H9 (cell line): ENCODE measurements at regions not wholly inside any gene's neighbourhood (a gene's known extent, or its start where the extent isn't known, plus 50 kb on each side); places are given as distances from the start of the nearest gene placed in this dataset.

Experiments used
- DNase-seq: peaks from one replicate; pipeline ENCODE4 v3.0.0-alpha.2; 2017
- H2AFZ ChIP-seq: one replicate; pipeline ENCODE4 v1.6.1; 2013; ENCODE audit warnings: mild to moderate bottlenecking, low read length, control low read depth, moderate library complexity
- H2AK5ac ChIP-seq: 2 replicates; pipeline ENCODE4 v1.6.1; 2013; ENCODE audit warnings: low read length, control low read depth, mixed read lengths; ENCODE audit not compliant: insufficient read length
- H2BK120ac ChIP-seq: one replicate; pipeline ENCODE4 v1.6.1; 2013; ENCODE audit warnings: low read depth, mild to moderate bottlenecking, low read length, control low read depth, inconsistent platforms; ENCODE audit not compliant: poor library complexity, severe bottlenecking
- H2BK12ac ChIP-seq: 2 replicates; pipeline ENCODE4 v1.6.1; 2013; ENCODE audit warnings: low read length, control low read depth, mixed read lengths, low read depth; ENCODE audit not compliant: insufficient read length
- H2BK15ac ChIP-seq: 2 replicates; pipeline ENCODE4 v1.6.1; 2013; ENCODE audit warnings: low read depth, low read length, control low read depth
- H2BK20ac ChIP-seq: one replicate; pipeline ENCODE4 v1.6.1; 2013; ENCODE audit warnings: low read depth, mild to moderate bottlenecking, low read length, control low read depth, inconsistent platforms; ENCODE audit not compliant: poor library complexity, severe bottlenecking
- H2BK5ac ChIP-seq: 2 replicates; pipeline ENCODE4 v1.6.1; 2013; ENCODE audit warnings: low read length, control low read depth, mixed read lengths; ENCODE audit not compliant: insufficient read length
- H3K14ac ChIP-seq: 2 replicates; pipeline ENCODE4 v1.6.1; 2013; ENCODE audit warnings: low read length, control low read depth; ENCODE audit not compliant: insufficient read depth
- H3K18ac ChIP-seq: 2 replicates; pipeline ENCODE4 v1.6.1; 2013; ENCODE audit warnings: low read depth, mild to moderate bottlenecking, mixed read lengths, low read length, control low read depth; ENCODE audit not compliant: insufficient read length
- H3K23ac ChIP-seq: 2 replicates; pipeline ENCODE4 v1.6.1; 2013; ENCODE audit warnings: low read length, control low read depth, mixed read lengths, low read depth; ENCODE audit not compliant: insufficient read length
- H3K23me2 ChIP-seq: 2 replicates; pipeline ENCODE4 v1.6.1; 2013; ENCODE audit warnings: low read depth, mild to moderate bottlenecking, mixed read lengths, low read length, control low read depth; ENCODE audit not compliant: insufficient read length, poor library complexity, severe bottlenecking
- H3K27ac ChIP-seq: 2 replicates; pipeline ENCODE4 v1.5.1; 2013; ENCODE audit warnings: low read length, control low read depth, mixed read lengths, low read depth; ENCODE audit not compliant: insufficient read length
- H3K27me3 ChIP-seq: 2 replicates; pipeline ENCODE4 v1.6.1; 2013; ENCODE audit warnings: low read length, control low read depth, inconsistent platforms; ENCODE audit not compliant: insufficient read depth
- H3K4ac ChIP-seq: 2 replicates; pipeline ENCODE4 v1.6.1; 2013; ENCODE audit warnings: low read depth, mild to moderate bottlenecking, control low read depth, inconsistent platforms, low read length, moderate library complexity
- H3K4me1 ChIP-seq: 2 replicates; pipeline ENCODE4 v1.6.1; 2013; ENCODE audit warnings: low read length, control low read depth, inconsistent platforms; ENCODE audit not compliant: insufficient read depth
- H3K4me2 ChIP-seq: 2 replicates; pipeline ENCODE4 v1.6.1; 2013; ENCODE audit warnings: low read length, control low read depth, mixed read lengths; ENCODE audit not compliant: insufficient read length, insufficient read depth
- H3K56ac ChIP-seq: 2 replicates; pipeline ENCODE4 v1.6.1; 2013; ENCODE audit warnings: low read depth, mild to moderate bottlenecking, mixed read lengths, low read length, control low read depth; ENCODE audit not compliant: insufficient read length
- H3K79me1 ChIP-seq: 2 replicates; pipeline ENCODE4 v1.6.1; 2013; ENCODE audit warnings: low read depth, mild to moderate bottlenecking, moderate library complexity, low read length, control low read depth, inconsistent platforms; ENCODE audit not compliant: insufficient read depth, poor library complexity, severe bottlenecking
- H3K79me2 ChIP-seq: 2 replicates; pipeline ENCODE4 v1.6.1; 2013; ENCODE audit warnings: low read length, control low read depth, inconsistent platforms; ENCODE audit not compliant: insufficient read depth
- H3K9ac ChIP-seq: 2 replicates; pipeline ENCODE4 v1.6.1; 2013; ENCODE audit warnings: low read length, control low read depth, mixed read lengths; ENCODE audit not compliant: insufficient read length; ENCODE audit errors: extremely low read depth
- H3K9me3 ChIP-seq: one replicate; pipeline ENCODE4 v1.6.1; 2013; ENCODE audit warnings: low read depth, low read length, inconsistent platforms; ENCODE audit not compliant: control insufficient read depth
- H3T11ph ChIP-seq: one replicate; pipeline ENCODE4 v1.6.1; 2013; ENCODE audit warnings: mild to moderate bottlenecking, low read length, control low read depth, inconsistent platforms
- H4K20me1 ChIP-seq: one replicate; pipeline ENCODE4 v1.6.1; 2013; ENCODE audit not compliant: control insufficient read depth, insufficient read length, insufficient read depth
- H4K5ac ChIP-seq: 2 replicates; pipeline ENCODE4 v1.6.1; 2013; ENCODE audit warnings: low read depth, mild to moderate bottlenecking, mixed read lengths, low read length, control low read depth; ENCODE audit not compliant: insufficient read length
- H4K8ac ChIP-seq: replicated peaks from 2 replicates; pipeline ENCODE4 v1.6.1; 2013; ENCODE audit warnings: low read length, control low read depth, mixed read lengths, low read depth; ENCODE audit not compliant: insufficient read length
- H4K91ac ChIP-seq: 2 replicates; pipeline ENCODE4 v1.6.1; 2013; ENCODE audit warnings: low read depth, mild to moderate bottlenecking, moderate library complexity, mixed read lengths, low read length, control low read depth; ENCODE audit not compliant: insufficient read length
- H3K27ac Mint-ChIP-seq, 3 experiments: 2 replicates in 2 of 3; 3 replicates in 1 of 3; pipeline ENCODE4 v1.8.0; 2020 to 2021; ENCODE audit warnings: mixed read lengths in 3 of 3, mild to moderate bottlenecking in 1 of 3, moderate library complexity in 1 of 3
- H3K27me3 Mint-ChIP-seq: 2 replicates; pipeline ENCODE4 v1.8.0; 2021; ENCODE audit warnings: low read depth, mild to moderate bottlenecking, moderate library complexity, mixed read lengths
- H3K36me3 Mint-ChIP-seq, 3 experiments: 2 replicates in 2 of 3; 3 replicates in 1 of 3; pipeline ENCODE4 v1.8.0; 2020 to 2021; ENCODE audit warnings: low read depth in 3 of 3, mixed read lengths in 3 of 3; ENCODE audit not compliant: insufficient read depth in 1 of 3
- H3K4me1 Mint-ChIP-seq, 2 experiments: 2 replicates each; pipeline ENCODE4 v1.8.0; 2020; ENCODE audit warnings: mixed read lengths in 2 of 2
- H3K4me3 Mint-ChIP-seq, 2 experiments: 2 replicates in 1 of 2; 3 replicates in 1 of 2; pipeline ENCODE4 v1.8.0; 2020 to 2021; ENCODE audit warnings: mild to moderate bottlenecking in 2 of 2, mixed read lengths in 2 of 2, moderate library complexity in 1 of 2
- H3K9me3 Mint-ChIP-seq, 2 experiments: 2 replicates in 1 of 2; 3 replicates in 1 of 2; pipeline ENCODE4 v1.8.0; 2020; ENCODE audit warnings: mild to moderate bottlenecking in 2 of 2, mixed read lengths in 2 of 2, moderate library complexity in 1 of 2
- TF ChIP-seq, protein P1 (sequence below): fragments of 200-600 bp; sonication (generic); conservative IDR thresholded peaks from 3 replicates; pipeline ENCODE4 v1.8.0; 2021; ENCODE audit warnings: antibody characterized with exemption, mild to moderate bottlenecking

DNA sequence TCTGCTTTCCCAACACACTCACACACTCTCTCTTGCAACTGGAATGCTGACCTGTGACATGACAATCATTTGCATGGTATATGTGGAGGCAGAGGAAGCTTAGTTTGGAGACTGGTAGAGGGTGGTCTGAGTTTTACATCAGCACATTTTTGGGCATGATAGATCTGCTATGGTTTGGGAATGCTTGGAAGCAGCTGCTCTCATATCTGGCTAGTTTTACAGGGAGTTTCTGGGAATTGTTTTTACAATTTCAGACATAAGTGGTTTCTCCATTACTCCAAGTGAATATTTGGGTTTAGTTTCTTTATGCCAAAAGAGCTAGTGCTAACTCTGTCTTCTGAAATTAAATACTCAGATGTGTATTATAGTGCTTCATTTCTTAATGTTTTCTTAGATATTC is 977.6 kb downstream of the SUCLG1 start:
- Mint-ChIP-seq H3K27me3 (no peaks in the 10 kb centered on the region), H3K4me3 (no peak overlapping the region), H3K4me1 (peaks cover 0 to 2% of the 10 kb centered on the region in 2 experiments; a peak in 1 of 4 replicates), H3K9me3 (no peaks in the 10 kb centered on the region), H3K27ac (no peak overlapping the region), H3K36me3 (no peaks in the 10 kb centered on the region)
- no peak overlapping the region for H3K4ac ChIP-seq
- H4K91ac ChIP-seq, result no peak overlapping the region
- no peak overlapping the region for H3K9ac ChIP-seq
- H2AK5ac ChIP-seq, result no peak overlapping the region
- no peak overlapping the region for H3T11ph ChIP-seq
- TF ChIP-seq, protein P1, sequence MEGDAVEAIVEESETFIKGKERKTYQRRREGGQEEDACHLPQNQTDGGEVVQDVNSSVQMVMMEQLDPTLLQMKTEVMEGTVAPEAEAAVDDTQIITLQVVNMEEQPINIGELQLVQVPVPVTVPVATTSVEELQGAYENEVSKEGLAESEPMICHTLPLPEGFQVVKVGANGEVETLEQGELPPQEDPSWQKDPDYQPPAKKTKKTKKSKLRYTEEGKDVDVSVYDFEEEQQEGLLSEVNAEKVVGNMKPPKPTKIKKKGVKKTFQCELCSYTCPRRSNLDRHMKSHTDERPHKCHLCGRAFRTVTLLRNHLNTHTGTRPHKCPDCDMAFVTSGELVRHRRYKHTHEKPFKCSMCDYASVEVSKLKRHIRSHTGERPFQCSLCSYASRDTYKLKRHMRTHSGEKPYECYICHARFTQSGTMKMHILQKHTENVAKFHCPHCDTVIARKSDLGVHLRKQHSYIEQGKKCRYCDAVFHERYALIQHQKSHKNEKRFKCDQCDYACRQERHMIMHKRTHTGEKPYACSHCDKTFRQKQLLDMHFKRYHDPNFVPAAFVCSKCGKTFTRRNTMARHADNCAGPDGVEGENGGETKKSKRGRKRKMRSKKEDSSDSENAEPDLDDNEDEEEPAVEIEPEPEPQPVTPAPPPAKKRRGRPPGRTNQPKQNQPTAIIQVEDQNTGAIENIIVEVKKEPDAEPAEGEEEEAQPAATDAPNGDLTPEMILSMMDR, result no peak
- H3K14ac ChIP-seq, result no peak overlapping the region
- no peak overlapping the region for H3K27ac ChIP-seq
- no peak overlapping the region for H2BK12ac ChIP-seq
- H2AFZ ChIP-seq, result no peak overlapping the region
- H3K9me3 ChIP-seq, result no peaks in the 10 kb centered on the region
- no peaks in the 10 kb centered on the region for H3K79me2 ChIP-seq
- H3K23me2 ChIP-seq, result no peaks in the 10 kb centered on the region
- H3K4me2 ChIP-seq, result no peak overlapping the region
- H3K56ac ChIP-seq, result no peak overlapping the region
- H3K18ac ChIP-seq, result no peak overlapping the region
- no peak overlapping the region for H4K5ac ChIP-seq
- no peak overlapping the region for H2BK20ac ChIP-seq
- no peak for DNase-seq
- no peak overlapping the region for H3K23ac ChIP-seq
- no peaks in the 10 kb centered on the region for H3K4me1 ChIP-seq
- H3K27me3 ChIP-seq, result no peaks in the 10 kb centered on the region
- no peak overlapping the region for H2BK120ac ChIP-seq
- no peaks in the 10 kb centered on the region for H3K79me1 ChIP-seq
- H4K20me1 ChIP-seq, result no peaks in the 10 kb centered on the region
- no peak overlapping the region for H4K8ac ChIP-seq
- H2BK15ac ChIP-seq, result no peak overlapping the region
- no peak overlapping the region for H2BK5ac ChIP-seq
